GM23338 (cell line): ENCODE measurements at regions not wholly inside any gene's neighbourhood (a gene's known extent, or its start where the extent isn't known, plus 50 kb on each side); places are given as distances from the start of the nearest gene placed in this dataset.

Experiments used
- ATAC-seq: fragments of 200-7000 bp; cut with Tn5 transposase; 3 replicates; pipeline ENCODE4 v1.9.1; 2020
- DNase-seq: peaks from one replicate; pipeline ENCODE4 v3.0.0-alpha.2; 2015; ENCODE audit warnings: low spot score
- H2AFZ ChIP-seq: fragments of 200-600 bp; sonication (generic); 2 replicates; pipeline ENCODE4 v1.8.0; 2016; ENCODE audit warnings: antibody characterized with exemption, mild to moderate bottlenecking, moderate library complexity
- H3F3A ChIP-seq: fragments of 200-600 bp; sonication (generic); replicated peaks from 2 replicates; pipeline ENCODE4 v1.8.0; 2017; ENCODE audit warnings: antibody characterized with exemption, mixed run types, low read depth
- H3K27ac ChIP-seq: fragments of 200-600 bp; sonication (generic); 2 replicates; pipeline ENCODE4 v1.6.1; 2016; ENCODE audit warnings: low read depth
- H3K27me3 ChIP-seq: fragments of 200-600 bp; sonication (generic); 2 replicates; pipeline ENCODE4 v1.8.0; 2016; ENCODE audit warnings: mild to moderate bottlenecking, mixed run types, moderate library complexity; ENCODE audit not compliant: insufficient read depth
- H3K36me3 ChIP-seq: fragments of 200-600 bp; sonication (generic); 2 replicates; pipeline ENCODE4 v1.8.0; 2016; ENCODE audit warnings: mild to moderate bottlenecking; ENCODE audit not compliant: insufficient read depth
- H3K4me1 ChIP-seq: fragments of 200-600 bp; sonication (generic); 2 replicates; pipeline ENCODE4 v1.8.0; 2016; ENCODE audit warnings: mild to moderate bottlenecking, moderate library complexity; ENCODE audit not compliant: insufficient read depth
- H3K4me2 ChIP-seq: fragments of 200-600 bp; sonication (generic); 2 replicates; pipeline ENCODE4 v1.7.1; 2017; ENCODE audit warnings: mixed run types
- H3K4me3 ChIP-seq: fragments of 200-600 bp; sonication (generic); 2 replicates; pipeline ENCODE4 v1.6.1; 2016; ENCODE audit warnings: mixed run types
- H3K79me2 ChIP-seq: fragments of 200-600 bp; sonication (generic); replicated peaks from 2 replicates; pipeline ENCODE4 v1.8.0; 2017; ENCODE audit warnings: mild to moderate bottlenecking; ENCODE audit not compliant: insufficient read depth
- H3K9me2 ChIP-seq: fragments of 200-600 bp; sonication (generic); 2 replicates; pipeline ENCODE4 v1.8.0; 2017; ENCODE audit not compliant: insufficient read depth
- H4K20me1 ChIP-seq: fragments of 200-600 bp; sonication (generic); replicated peaks from 2 replicates; pipeline ENCODE4 v1.8.0; 2017; ENCODE audit warnings: mild to moderate bottlenecking; ENCODE audit not compliant: insufficient read depth
- H3K27ac Mint-ChIP-seq: 2 replicates; pipeline ENCODE4 v1.8.0; 2020; ENCODE audit warnings: inconsistent platforms, mild to moderate bottlenecking, moderate library complexity, mixed read lengths
- H3K27me3 Mint-ChIP-seq: 3 replicates; pipeline ENCODE4 v1.8.0; 2022; ENCODE audit warnings: low read depth, mild to moderate bottlenecking, moderate library complexity, mixed read lengths, inconsistent platforms; ENCODE audit not compliant: insufficient read depth, poor library complexity
- H3K36me3 Mint-ChIP-seq: 3 replicates; pipeline ENCODE4 v1.8.0; 2021; ENCODE audit warnings: low read depth, mild to moderate bottlenecking, inconsistent platforms, moderate library complexity, mixed read lengths
- H3K4me1 Mint-ChIP-seq: 3 replicates; pipeline ENCODE4 v1.8.0; 2020; ENCODE audit warnings: mild to moderate bottlenecking, inconsistent platforms, mixed read lengths
- H3K4me3 Mint-ChIP-seq: 3 replicates; pipeline ENCODE4 v1.8.0; 2021; ENCODE audit warnings: moderate library complexity, mild to moderate bottlenecking, inconsistent platforms, mixed read lengths
- H3K9me3 Mint-ChIP-seq: 3 replicates; pipeline ENCODE4 v1.8.0; 2020; ENCODE audit warnings: moderate library complexity, mild to moderate bottlenecking, inconsistent platforms, mixed read lengths
- CREB1 ChIP-seq: fragments of 250-450 bp; sonication (Bioruptor Pico); IDR thresholded peaks from 2 replicates; pipeline ENCODE4 v1.5.0; 2020; ENCODE audit warnings: low read depth, mild to moderate bottlenecking, moderate library complexity
- EZH2phosphoT487 ChIP-seq: fragments of 200-600 bp; sonication (generic); IDR thresholded peaks from one replicate; pipeline ENCODE4 v1.8.1; 2018; ENCODE audit warnings: antibody characterized with exemption; ENCODE audit not compliant: unreplicated experiment
- JUNB ChIP-seq: IDR thresholded peaks from one replicate; pipeline ENCODE4 v1.6.1; 2016; ENCODE audit warnings: antibody characterized with exemption; ENCODE audit not compliant: unreplicated experiment
- NANOG ChIP-seq: IDR thresholded peaks from 2 replicates; pipeline ENCODE4 v1.6.1; 2016; ENCODE audit warnings: antibody characterized with exemption, borderline replicate concordance
- POLR2AphosphoS5 ChIP-seq: IDR thresholded peaks from 2 replicates; pipeline ENCODE4 v1.6.1; 2016; ENCODE audit warnings: antibody characterized with exemption, low read depth
- STAT1 ChIP-seq: IDR thresholded peaks from one replicate; pipeline ENCODE4 v1.6.1; 2016; ENCODE audit warnings: antibody characterized with exemption; ENCODE audit not compliant: unreplicated experiment
- ZNF114 ChIP-seq: fragments of 250-450 bp; sonication (Bioruptor Pico); IDR thresholded peaks from 2 replicates; pipeline ENCODE4 v1.5.0; 2020; ENCODE audit warnings: mild to moderate bottlenecking, moderate library complexity
- ZNF331 ChIP-seq: fragments of 250-450 bp; sonication (Bioruptor Pico); IDR thresholded peaks from 2 replicates; pipeline ENCODE4 v1.5.0; 2020; ENCODE audit warnings: low read depth, mild to moderate bottlenecking, moderate library complexity
- TF ChIP-seq, protein P1 (sequence below): IDR thresholded peaks from one replicate; pipeline ENCODE4 v1.6.1; 2018; ENCODE audit warnings: antibody characterized with exemption; ENCODE audit not compliant: unreplicated experiment
- TF ChIP-seq, protein P2 (sequence below): IDR thresholded peaks from 2 replicates; pipeline ENCODE4 v1.6.1; 2016; ENCODE audit warnings: antibody characterized with exemption

DNA sequence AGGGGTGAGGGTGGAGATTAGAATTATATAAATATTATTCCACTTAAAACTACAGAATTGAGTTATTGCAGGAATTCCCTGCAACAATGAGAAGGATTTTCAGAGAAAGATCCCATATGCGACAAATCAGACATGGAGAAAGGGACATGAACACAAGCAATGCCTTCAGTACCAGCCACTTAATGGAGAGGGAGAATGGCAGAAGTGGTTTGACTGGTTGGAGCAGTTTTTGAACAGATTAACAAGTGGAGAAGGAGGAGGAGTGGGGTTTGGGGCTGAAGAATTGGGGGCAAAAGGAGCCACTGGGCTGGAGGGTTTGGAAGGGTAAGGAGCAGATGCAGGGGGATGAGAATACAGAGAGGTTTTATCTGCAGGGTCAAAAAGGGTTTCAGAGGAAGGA is 620.9 kb upstream of the PTPRD start:
- H3K9me3 Mint-ChIP-seq: peaks cover 7% of the 10 kb centered on the region; the same call in 2 of the 3 replicates
- Histone ChIP-seq H3K79me2 (no peaks in the 10 kb centered on the region), H4K20me1 (no peaks in the 10 kb centered on the region), H3F3A (no peaks in the 10 kb centered on the region), H3K36me3 (no peaks in the 10 kb centered on the region), H3K4me1 (no peaks in the 10 kb centered on the region), H3K9me2 (peaks cover 6% of the 10 kb centered on the region; the same call in 1 of the 2 replicates), H3K4me3 (no peak overlapping the region), H3K27ac (no peak overlapping the region), H2AFZ (peak overlapping the region; percentile 66), H3K27me3 (no peaks in the 10 kb centered on the region), H3K4me2 (no peak overlapping the region)
- TF ChIP-seq ZNF331: no peak
- TF ChIP-seq ZNF114 (CRISPR knock-in tag): no peak
- TF ChIP-seq POLR2AphosphoS5: no peak
- no peak for TF ChIP-seq EZH2phosphoT487
- TF ChIP-seq NANOG: no peak
- TF ChIP-seq CREB1 (CRISPR knock-in tag): no peak
- H3K27me3 Mint-ChIP-seq: no peaks in the 10 kb centered on the region
- DNase-seq: peak; percentile 4
- H3K4me3 Mint-ChIP-seq: no peak overlapping the region
- H3K4me1 Mint-ChIP-seq: peaks cover 6% of the 10 kb centered on the region; the same call in 2 of the 3 replicates
- H3K27ac Mint-ChIP-seq: no peak overlapping the region
- ATAC-seq: no peak
- H3K36me3 Mint-ChIP-seq: peaks cover 7% of the 10 kb centered on the region; the same call in 1 of the 3 replicates

DNA sequence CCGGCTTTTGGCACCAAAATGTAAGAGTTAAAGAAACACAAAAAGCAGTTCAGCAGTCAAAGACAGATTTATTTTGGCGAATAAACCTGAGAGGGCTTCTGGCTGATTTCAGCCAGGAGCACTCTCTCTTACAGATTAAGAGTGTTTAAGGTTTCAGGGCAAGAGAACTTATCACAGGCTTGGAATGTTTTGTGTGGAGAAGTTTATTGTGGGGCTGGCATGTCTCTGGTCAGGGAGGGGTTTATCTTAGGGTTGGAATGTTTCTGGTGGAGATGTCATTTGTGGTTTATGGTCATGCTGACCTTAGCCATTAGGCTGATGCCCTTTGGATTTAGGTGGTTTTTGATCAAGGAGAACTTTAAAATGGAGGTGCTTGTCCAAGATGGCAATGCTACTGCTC is 622.3 kb upstream of the PTPRD start:
- Histone ChIP-seq H2AFZ (no peak overlapping the region), H3F3A (no peaks in the 10 kb centered on the region), H4K20me1 (no peaks in the 10 kb centered on the region), H3K79me2 (no peaks in the 10 kb centered on the region), H3K27me3 (no peaks in the 10 kb centered on the region), H3K36me3 (no peaks in the 10 kb centered on the region), H3K27ac (no peak overlapping the region), H3K4me2 (no peak overlapping the region), H3K4me3 (no peak overlapping the region), H3K4me1 (no peaks in the 10 kb centered on the region), H3K9me2 (peaks cover 10% of the 10 kb centered on the region)
- DNase-seq (no peak), ATAC-seq (no peak)
- H3K4me1 Mint-ChIP-seq: peaks cover 6% of the 10 kb centered on the region; the same call in 2 of the 3 replicates
- no peak overlapping the region for H3K4me3 Mint-ChIP-seq
- H3K9me3 Mint-ChIP-seq: no peaks in the 10 kb centered on the region; the same call in 2 of the 3 replicates
- H3K36me3 Mint-ChIP-seq: no peaks in the 10 kb centered on the region
- H3K27me3 Mint-ChIP-seq: no peaks in the 10 kb centered on the region
- no peak overlapping the region for H3K27ac Mint-ChIP-seq
- TF ChIP-seq JUNB (no peak), POLR2AphosphoS5 (no peak), NANOG (no peak), ZNF331 (no peak), STAT1 (no peak), EZH2phosphoT487 (no peak)
- TF ChIP-seq, protein P1, sequence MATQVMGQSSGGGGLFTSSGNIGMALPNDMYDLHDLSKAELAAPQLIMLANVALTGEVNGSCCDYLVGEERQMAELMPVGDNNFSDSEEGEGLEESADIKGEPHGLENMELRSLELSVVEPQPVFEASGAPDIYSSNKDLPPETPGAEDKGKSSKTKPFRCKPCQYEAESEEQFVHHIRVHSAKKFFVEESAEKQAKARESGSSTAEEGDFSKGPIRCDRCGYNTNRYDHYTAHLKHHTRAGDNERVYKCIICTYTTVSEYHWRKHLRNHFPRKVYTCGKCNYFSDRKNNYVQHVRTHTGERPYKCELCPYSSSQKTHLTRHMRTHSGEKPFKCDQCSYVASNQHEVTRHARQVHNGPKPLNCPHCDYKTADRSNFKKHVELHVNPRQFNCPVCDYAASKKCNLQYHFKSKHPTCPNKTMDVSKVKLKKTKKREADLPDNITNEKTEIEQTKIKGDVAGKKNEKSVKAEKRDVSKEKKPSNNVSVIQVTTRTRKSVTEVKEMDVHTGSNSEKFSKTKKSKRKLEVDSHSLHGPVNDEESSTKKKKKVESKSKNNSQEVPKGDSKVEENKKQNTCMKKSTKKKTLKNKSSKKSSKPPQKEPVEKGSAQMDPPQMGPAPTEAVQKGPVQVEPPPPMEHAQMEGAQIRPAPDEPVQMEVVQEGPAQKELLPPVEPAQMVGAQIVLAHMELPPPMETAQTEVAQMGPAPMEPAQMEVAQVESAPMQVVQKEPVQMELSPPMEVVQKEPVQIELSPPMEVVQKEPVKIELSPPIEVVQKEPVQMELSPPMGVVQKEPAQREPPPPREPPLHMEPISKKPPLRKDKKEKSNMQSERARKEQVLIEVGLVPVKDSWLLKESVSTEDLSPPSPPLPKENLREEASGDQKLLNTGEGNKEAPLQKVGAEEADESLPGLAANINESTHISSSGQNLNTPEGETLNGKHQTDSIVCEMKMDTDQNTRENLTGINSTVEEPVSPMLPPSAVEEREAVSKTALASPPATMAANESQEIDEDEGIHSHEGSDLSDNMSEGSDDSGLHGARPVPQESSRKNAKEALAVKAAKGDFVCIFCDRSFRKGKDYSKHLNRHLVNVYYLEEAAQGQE: no peak
- TF ChIP-seq, protein P2, sequence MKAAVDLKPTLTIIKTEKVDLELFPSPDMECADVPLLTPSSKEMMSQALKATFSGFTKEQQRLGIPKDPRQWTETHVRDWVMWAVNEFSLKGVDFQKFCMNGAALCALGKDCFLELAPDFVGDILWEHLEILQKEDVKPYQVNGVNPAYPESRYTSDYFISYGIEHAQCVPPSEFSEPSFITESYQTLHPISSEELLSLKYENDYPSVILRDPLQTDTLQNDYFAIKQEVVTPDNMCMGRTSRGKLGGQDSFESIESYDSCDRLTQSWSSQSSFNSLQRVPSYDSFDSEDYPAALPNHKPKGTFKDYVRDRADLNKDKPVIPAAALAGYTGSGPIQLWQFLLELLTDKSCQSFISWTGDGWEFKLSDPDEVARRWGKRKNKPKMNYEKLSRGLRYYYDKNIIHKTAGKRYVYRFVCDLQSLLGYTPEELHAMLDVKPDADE: no peak
